Testis (tissue), 2 donors: ENCODE measurements at regions not wholly inside any gene's neighbourhood (a gene's known extent, or its start where the extent isn't known, plus 50 kb on each side); places are given as distances from the start of the nearest gene placed in this dataset.

Experiments used
- DNase-seq: peaks from one replicate; pipeline ENCODE4 v3.0.0-alpha.2; 2019
- H3K27ac ChIP-seq, 2 donors: fragments of 200-600 bp; sonication (generic); one replicate each; pipeline ENCODE4 v1.5.1; 2019
- H3K27me3 ChIP-seq: fragments of 200-600 bp; sonication (generic); one replicate; pipeline ENCODE4 v1.5.1; 2019
- H3K36me3 ChIP-seq: fragments of 200-600 bp; sonication (generic); one replicate; pipeline ENCODE4 v1.5.1; 2017; ENCODE audit warnings: low read depth; ENCODE audit errors: missing control alignments
- H3K4me1 ChIP-seq: fragments of 200-600 bp; sonication (generic); one replicate; pipeline ENCODE4 v1.5.1; 2019
- H3K4me3 ChIP-seq, 2 donors: fragments of 200-600 bp; sonication (generic); one replicate each; pipeline ENCODE4 v1.5.1; 2017 to 2019
- H3K9me3 ChIP-seq: fragments of 200-600 bp; sonication (generic); one replicate; pipeline ENCODE4 v1.5.1; 2017
- CTCF ChIP-seq, 3 experiments: fragments of 450-650 bp in 2 of 3; fragments of 200-600 bp in 1 of 3; sonication (generic) in 1 of 3; IDR thresholded peaks; one replicate each; pipeline ENCODE4 v1.5.1; 2016 to 2019; ENCODE audit warnings: antibody characterized with exemption in 3 of 3, mild to moderate bottlenecking in 2 of 3, moderate library complexity in 1 of 3
- POLR2A ChIP-seq: fragments of 450-650 bp; IDR thresholded peaks from one replicate; pipeline ENCODE4 v1.6.1; 2017; ENCODE audit warnings: antibody characterized with exemption, mild to moderate bottlenecking, moderate library complexity
- WGBS, 2 donors: methylation state at CpG; one replicate each; pipeline ENCODE4 v1.1.5; 2018; 5-methylcytosine and 5-hydroxymethylcytosine counted together
- intact Hi-C: fragments of 100-400 bp; cut with DNase I; formaldehyde crosslinking; loops from one replicate; pipeline ENCODE4 v1.15.1; 2023; ENCODE audit warnings: low total_unique reads

GRCh38 chr18:10135302-10135926, 221.6 kb downstream of the VAPA start:
- no peak for DNase-seq
- Histone ChIP-seq H3K4me1 (peaks cover 9% of the 10 kb centered on the region), H3K36me3 (no peaks in the 10 kb centered on the region), H3K27ac (no peak overlapping the region), H3K4me3 (no peak overlapping the region), H3K9me3 (no peaks in the 10 kb centered on the region), H3K27me3 (no peaks in the 10 kb centered on the region)
- TF ChIP-seq CTCF (IDR thresholded peaks at IDR 0.05) (no peak), POLR2A (no peak)
- intact Hi-C loops = no loop called here
- WGBS, 2 donors = 92 to 95% methylated on average over 3 of the region's 3 CpGs

- intact Hi-C loops = no loop called here
- WGBS, 2 donors = 92 to 94% methylated on average over 3 of the region's 3 CpGs
These were observed 224.9 kb downstream of the VAPA start for GRCh38 chr18:10138719-10139118.

GRCh38 chr18:10139783-10140410, 226.1 kb downstream of the VAPA start:
- no peaks in the 10 kb centered on the region for H3K36me3 ChIP-seq
- no peak for DNase-seq
- WGBS, 2 donors = 92 to 97% methylated on average over 7 of the region's 7 CpGs
- H3K9me3 ChIP-seq = no peaks in the 10 kb centered on the region
- TF ChIP-seq CTCF (IDR thresholded peaks at IDR 0.05) (no peak), POLR2A (no peak)
- intact Hi-C loops = no loop called here
- no peaks in the 10 kb centered on the region for H3K27me3 ChIP-seq
- peaks cover 6% of the 10 kb centered on the region for H3K4me1 ChIP-seq
- H3K4me3 ChIP-seq = no peak overlapping the region
- no peak overlapping the region for H3K27ac ChIP-seq

More at GRCh38 chr18:10138719-10139118, 224.9 kb downstream of the VAPA start:
- Histone ChIP-seq H3K27me3 (no peaks in the 10 kb centered on the region), H3K27ac (no peak overlapping the region), H3K36me3 (no peaks in the 10 kb centered on the region), H3K9me3 (no peaks in the 10 kb centered on the region), H3K4me3 (no peak overlapping the region), H3K4me1 (peaks cover 6% of the 10 kb centered on the region)
- no peak for DNase-seq
- TF ChIP-seq CTCF (IDR thresholded peaks at IDR 0.05) (no peak), POLR2A (no peak)

GRCh38 chr18:10140461-10141282, 226.9 kb downstream of the VAPA start:
- Histone ChIP-seq H3K4me1 (peaks cover 6% of the 10 kb centered on the region), H3K9me3 (no peaks in the 10 kb centered on the region), H3K36me3 (no peaks in the 10 kb centered on the region), H3K27ac (no peak overlapping the region), H3K27me3 (no peaks in the 10 kb centered on the region), H3K4me3 (no peak overlapping the region)
- intact Hi-C loops = no loop called here
- TF ChIP-seq CTCF (IDR thresholded peaks at IDR 0.05) = no peak
- no peak for TF ChIP-seq POLR2A
- no peak for DNase-seq
- WGBS, 2 donors = 84 to 88% methylated on average over 7 of the region's 7 CpGs
